Neural progenitor cell (in vitro differentiated cells): ENCODE measurements at regions not wholly inside any gene's neighbourhood (a gene's known extent, or its start where the extent isn't known, plus 50 kb on each side); places are given as distances from the start of the nearest gene placed in this dataset.

Source experiments
- DNase-seq: peaks from one replicate; pipeline ENCODE4 v3.0.0-alpha.2; 2016; ENCODE audit warnings: low spot score
- H2AFZ ChIP-seq: fragments of 200-600 bp; sonication (generic); replicated peaks from 2 replicates; pipeline ENCODE4 v1.6.1; 2016; ENCODE audit warnings: antibody characterized with exemption
- H3F3A ChIP-seq: fragments of 200-600 bp; sonication (generic); 2 replicates; pipeline ENCODE4 v1.6.1; 2016; ENCODE audit warnings: antibody characterized with exemption, low read depth
- H3K27ac ChIP-seq: fragments of 200-600 bp; sonication (generic); 2 replicates; pipeline ENCODE4 v1.5.1; 2016; ENCODE audit warnings: mild to moderate bottlenecking
- H3K27me3 ChIP-seq: fragments of 200-600 bp; sonication (generic); 2 replicates; pipeline ENCODE4 v1.6.1; 2016; ENCODE audit warnings: mild to moderate bottlenecking, moderate library complexity
- H3K36me3 ChIP-seq: fragments of 200-600 bp; sonication (generic); 2 replicates; pipeline ENCODE4 v1.5.1; 2016
- H3K4me1 ChIP-seq: fragments of 200-600 bp; sonication (generic); 2 replicates; pipeline ENCODE4 v1.6.1; 2016; ENCODE audit warnings: mixed run types
- H3K4me2 ChIP-seq: fragments of 200-600 bp; sonication (generic); 2 replicates; pipeline ENCODE4 v1.6.1; 2016
- H3K4me3 ChIP-seq: fragments of 200-600 bp; sonication (generic); 2 replicates; pipeline ENCODE4 v1.5.1; 2016
- H3K79me2 ChIP-seq: fragments of 200-600 bp; sonication (generic); 2 replicates; pipeline ENCODE4 v1.6.1; 2016; ENCODE audit warnings: low read depth
- H3K9ac ChIP-seq: fragments of 200-600 bp; sonication (generic); 2 replicates; pipeline ENCODE4 v1.6.1; 2016
- H3K9me3 ChIP-seq: fragments of 200-600 bp; sonication (generic); 2 replicates; pipeline ENCODE4 v1.5.1; 2016; ENCODE audit warnings: low read depth
- H4K20me1 ChIP-seq: fragments of 200-600 bp; sonication (generic); 2 replicates; pipeline ENCODE4 v1.6.1; 2016; ENCODE audit warnings: low read depth
- H3K27ac Mint-ChIP-seq: 3 replicates; pipeline ENCODE4 v1.8.0; 2021; ENCODE audit warnings: mixed read lengths
- H3K27me3 Mint-ChIP-seq: 2 replicates; pipeline ENCODE4 v1.8.0; 2022; ENCODE audit warnings: low read depth, mild to moderate bottlenecking, inconsistent platforms, moderate library complexity, mixed read lengths; ENCODE audit not compliant: insufficient read depth
- H3K36me3 Mint-ChIP-seq: 3 replicates; pipeline ENCODE4 v1.8.0; 2021; ENCODE audit warnings: mixed read lengths
- H3K4me1 Mint-ChIP-seq: 3 replicates; pipeline ENCODE4 v1.8.0; 2021; ENCODE audit warnings: mixed read lengths
- H3K4me3 Mint-ChIP-seq: 3 replicates; pipeline ENCODE4 v1.8.0; 2021; ENCODE audit warnings: mild to moderate bottlenecking, moderate library complexity, mixed read lengths
- H3K9me3 Mint-ChIP-seq: 3 replicates; pipeline ENCODE4 v1.8.0; 2020; ENCODE audit warnings: mixed read lengths
- EZH2 ChIP-seq: fragments of 200-600 bp; sonication (generic); IDR thresholded peaks from 2 replicates; pipeline ENCODE4 v1.6.1; 2017; ENCODE audit warnings: antibody characterized with exemption, mild to moderate bottlenecking, moderate library complexity
- EZH2phosphoT487 ChIP-seq: fragments of 200-600 bp; sonication (generic); IDR thresholded peaks from 2 replicates; pipeline ENCODE4 v1.6.1; 2017; ENCODE audit warnings: antibody characterized with exemption
- TF ChIP-seq, protein P1 (sequence below): fragments of 200-600 bp; sonication (generic); IDR thresholded peaks from 2 replicates; pipeline ENCODE4 v1.5.1; 2017; ENCODE audit warnings: antibody characterized with exemption, mild to moderate bottlenecking

DNA sequence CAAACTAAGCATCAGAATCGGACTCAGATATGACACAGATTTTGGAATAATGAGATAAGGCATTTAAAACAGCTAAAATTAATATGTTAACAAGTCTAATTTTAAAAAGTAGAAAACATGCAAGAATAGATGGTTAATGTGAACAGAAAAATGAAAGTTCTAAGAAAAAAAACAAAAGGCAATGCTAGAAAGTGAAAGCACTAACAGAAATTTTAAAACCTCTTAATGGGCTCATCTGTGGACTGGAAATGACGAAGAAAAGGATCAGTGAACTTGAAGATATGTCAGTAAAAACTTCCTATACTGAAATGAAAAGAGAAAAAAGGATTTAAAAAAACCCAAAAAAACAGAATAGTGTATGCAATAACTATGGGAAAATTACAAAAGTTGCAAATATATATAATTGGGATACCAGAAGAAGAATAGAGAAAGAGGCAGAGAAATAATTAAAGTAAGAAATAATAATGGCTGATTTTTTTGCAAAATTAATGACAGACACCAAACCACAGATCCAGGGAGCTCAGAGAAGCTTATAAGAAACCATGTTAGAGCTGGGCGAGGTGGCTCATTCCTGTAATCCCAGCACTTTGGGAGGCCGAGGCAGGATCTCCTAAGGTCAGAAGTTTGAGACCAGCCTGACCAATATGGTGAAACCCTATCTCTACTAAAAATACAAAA lies 61.7 kb upstream of the KIF13A start:
- H3K4me1 ChIP-seq: no peaks in the 10 kb centered on the region
- no peaks in the 10 kb centered on the region for H3K9me3 ChIP-seq
- H3K9ac ChIP-seq: no peak overlapping the region
- no peak overlapping the region for H3K4me3 ChIP-seq
- no peaks in the 10 kb centered on the region for H3K27me3 Mint-ChIP-seq
- H3K79me2 ChIP-seq: no peaks in the 10 kb centered on the region
- no peak overlapping the region for H3K27ac ChIP-seq
- no peaks in the 10 kb centered on the region for H4K20me1 ChIP-seq
- H3F3A ChIP-seq: no peaks in the 10 kb centered on the region
- no peak overlapping the region for H3K4me3 Mint-ChIP-seq
- no peak overlapping the region for H3K27ac Mint-ChIP-seq
- no peak overlapping the region for H2AFZ ChIP-seq
- no peaks in the 10 kb centered on the region for H3K36me3 ChIP-seq
- TF ChIP-seq EZH2phosphoT487 (no peak), EZH2 (no peak)
- TF ChIP-seq, protein P1, sequence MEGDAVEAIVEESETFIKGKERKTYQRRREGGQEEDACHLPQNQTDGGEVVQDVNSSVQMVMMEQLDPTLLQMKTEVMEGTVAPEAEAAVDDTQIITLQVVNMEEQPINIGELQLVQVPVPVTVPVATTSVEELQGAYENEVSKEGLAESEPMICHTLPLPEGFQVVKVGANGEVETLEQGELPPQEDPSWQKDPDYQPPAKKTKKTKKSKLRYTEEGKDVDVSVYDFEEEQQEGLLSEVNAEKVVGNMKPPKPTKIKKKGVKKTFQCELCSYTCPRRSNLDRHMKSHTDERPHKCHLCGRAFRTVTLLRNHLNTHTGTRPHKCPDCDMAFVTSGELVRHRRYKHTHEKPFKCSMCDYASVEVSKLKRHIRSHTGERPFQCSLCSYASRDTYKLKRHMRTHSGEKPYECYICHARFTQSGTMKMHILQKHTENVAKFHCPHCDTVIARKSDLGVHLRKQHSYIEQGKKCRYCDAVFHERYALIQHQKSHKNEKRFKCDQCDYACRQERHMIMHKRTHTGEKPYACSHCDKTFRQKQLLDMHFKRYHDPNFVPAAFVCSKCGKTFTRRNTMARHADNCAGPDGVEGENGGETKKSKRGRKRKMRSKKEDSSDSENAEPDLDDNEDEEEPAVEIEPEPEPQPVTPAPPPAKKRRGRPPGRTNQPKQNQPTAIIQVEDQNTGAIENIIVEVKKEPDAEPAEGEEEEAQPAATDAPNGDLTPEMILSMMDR: no peak
- H3K4me2 ChIP-seq: no peak overlapping the region
- H3K27me3 ChIP-seq: no peaks in the 10 kb centered on the region
- DNase-seq: no peak
- no peaks in the 10 kb centered on the region for H3K9me3 Mint-ChIP-seq
- no peaks in the 10 kb centered on the region for H3K4me1 Mint-ChIP-seq
- no peaks in the 10 kb centered on the region for H3K36me3 Mint-ChIP-seq

DNA sequence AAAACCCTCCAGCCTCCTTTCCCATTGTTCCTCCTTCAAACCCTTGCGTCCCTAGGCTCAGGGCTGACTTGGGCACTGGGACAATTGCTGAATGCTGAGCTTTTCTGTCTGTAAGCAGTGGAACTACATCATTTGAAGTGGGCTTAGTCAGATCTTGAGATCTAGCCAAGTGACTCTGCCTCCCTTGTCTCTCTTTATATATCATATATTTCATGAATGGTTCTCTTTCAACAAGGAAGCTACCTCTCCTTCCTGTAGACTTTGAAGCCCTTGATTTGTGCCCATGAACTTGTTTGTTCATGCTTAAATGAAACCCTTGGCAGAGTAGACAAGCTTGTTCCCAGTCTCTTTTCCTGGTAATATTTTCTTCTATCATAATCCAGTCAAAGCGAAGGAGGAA lies 60.0 kb upstream of the KIF13A start:
- Histone ChIP-seq H3K4me3 (no peak overlapping the region), H2AFZ (no peak overlapping the region), H3K4me1 (no peaks in the 10 kb centered on the region), H3K27me3 (no peaks in the 10 kb centered on the region), H3K79me2 (no peaks in the 10 kb centered on the region), H3F3A (no peaks in the 10 kb centered on the region), H3K4me2 (no peak overlapping the region), H4K20me1 (no peaks in the 10 kb centered on the region), H3K27ac (no peak overlapping the region), H3K9ac (no peak overlapping the region), H3K36me3 (no peaks in the 10 kb centered on the region), H3K9me3 (no peaks in the 10 kb centered on the region)
- Mint-ChIP-seq H3K27me3 (no peaks in the 10 kb centered on the region), H3K4me3 (no peak overlapping the region), H3K36me3 (no peaks in the 10 kb centered on the region), H3K4me1 (peaks cover 6% of the 10 kb centered on the region), H3K27ac (no peak overlapping the region), H3K9me3 (no peaks in the 10 kb centered on the region)
- TF ChIP-seq, protein P1: no peak
- TF ChIP-seq EZH2 (no peak), EZH2phosphoT487 (no peak)
- DNase-seq: no peak

DNA sequence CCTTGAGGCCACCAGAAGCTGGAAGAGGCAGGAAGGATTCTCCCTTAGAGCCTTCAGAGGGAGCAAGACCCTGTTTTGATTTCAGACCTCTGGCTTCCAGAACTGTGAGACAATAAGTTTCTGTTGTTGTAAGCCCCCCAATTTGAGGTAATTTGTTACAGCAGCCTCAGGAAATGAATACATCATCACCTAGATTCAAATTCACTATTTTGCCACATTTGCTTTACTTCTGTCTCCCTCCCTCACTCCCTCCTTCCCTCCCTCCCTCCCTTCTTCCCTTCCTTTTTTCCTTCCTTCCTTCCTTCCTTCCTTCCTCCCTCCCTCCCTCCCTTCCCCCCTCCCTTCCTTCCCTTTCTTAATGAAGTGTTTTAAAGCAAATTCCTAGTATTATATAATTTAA lies 58.1 kb upstream of the KIF13A start:
- no peaks in the 10 kb centered on the region for H3K27me3 ChIP-seq
- TF ChIP-seq, protein P1: no peak
- TF ChIP-seq EZH2phosphoT487 (no peak), EZH2 (no peak)
- no peaks in the 10 kb centered on the region for H3K36me3 ChIP-seq
- no peak overlapping the region for H3K27ac ChIP-seq
- H2AFZ ChIP-seq: no peak overlapping the region
- no peak overlapping the region for H3K4me3 ChIP-seq
- no peaks in the 10 kb centered on the region for H3K4me1 ChIP-seq
- H3K79me2 ChIP-seq: no peaks in the 10 kb centered on the region
- Mint-ChIP-seq H3K4me3 (no peak overlapping the region), H3K9me3 (no peaks in the 10 kb centered on the region), H3K36me3 (no peaks in the 10 kb centered on the region), H3K4me1 (peaks cover 8% of the 10 kb centered on the region), H3K27ac (no peak overlapping the region), H3K27me3 (no peaks in the 10 kb centered on the region)
- H3K9me3 ChIP-seq: no peaks in the 10 kb centered on the region
- no peak for DNase-seq
- no peak overlapping the region for H3K4me2 ChIP-seq
- no peaks in the 10 kb centered on the region for H3F3A ChIP-seq
- no peaks in the 10 kb centered on the region for H4K20me1 ChIP-seq
- H3K9ac ChIP-seq: no peak overlapping the region
